Heart left ventricle (tissue), 13 donors: ENCODE measurements at regions not wholly inside any gene's neighbourhood (a gene's known extent, or its start where the extent isn't known, plus 50 kb on each side); places are given as distances from the start of the nearest gene placed in this dataset.

Source experiments
- POLR2A ChIP-seq, 2 donors: fragments of 450-650 bp; IDR thresholded peaks; one replicate each; pipeline ENCODE4 v1.6.1; 2017; ENCODE audit warnings: antibody characterized with exemption in 2 of 2, mild to moderate bottlenecking in 2 of 2, moderate library complexity in 2 of 2
- TF ChIP-seq, protein P1 (sequence below), 12 donors: fragments of 200-600 bp; sonication (generic) in 4 of 12; IDR thresholded peaks; one replicate each; pipeline versions ENCODE4 v1.5.0 to v1.8.0; 2018 to 2022; ENCODE audit warnings: antibody characterized with exemption in 12 of 12, mild to moderate bottlenecking in 5 of 12
- donor health status: ischemic (EF 13 %, LVEDD 7.1; RV severe dilation, severe dysfunction).
- donor health status: DM: no; HTN: yes; CAD: no.
- donor health status: DM: no; HTN: no; CAD: no.
- donor health status: ischemic (EF 25% LVEDD 6.9; RV normal size, moderate dysfunction).
- donor health status: ischemic (EF 25% LVEDD 5.7; RV mildly dilated, moderate dysfunction).
- donor health status: ischemic (EF 35%, LVEDD 5.7; RV mildly dilated, moderate dysfunction).
- donor health status: nonischemic (EF 11% LVEDD 7.7; RV severe dilation, severe dysfunction).
- donor health status: DM: yes; HTN: yes; CAD: no.
- donor health status: PGD.
- donor health status: ischemic (EF 29% LVEDD 5.4; RV normal size, mild dysfunction).
- donor health status: nonischemic (EF 23%, LVEDD 6.1; RV moderate dilation, normal function).

DNA sequence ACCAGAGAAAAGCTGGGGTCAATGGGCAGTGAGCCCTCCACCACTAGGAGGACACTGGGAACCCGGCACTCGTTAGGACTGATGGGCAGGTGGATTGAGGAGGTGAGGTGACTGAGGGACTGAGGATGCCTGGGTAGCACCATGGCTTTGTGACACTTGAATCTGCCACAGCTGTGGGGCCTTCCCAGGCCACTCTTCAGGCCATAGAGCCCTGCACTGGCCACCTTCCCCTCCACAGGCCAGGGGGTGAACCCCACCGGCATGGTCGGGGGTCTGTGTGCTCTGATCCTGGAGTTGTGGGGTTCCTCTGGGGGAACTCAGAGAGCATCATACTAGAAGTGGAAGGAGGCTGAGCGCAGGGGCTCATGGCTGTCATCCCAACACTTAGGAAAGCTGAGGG lies 423.5 kb downstream of the ZNF536 start:
- TF ChIP-seq, protein P1, sequence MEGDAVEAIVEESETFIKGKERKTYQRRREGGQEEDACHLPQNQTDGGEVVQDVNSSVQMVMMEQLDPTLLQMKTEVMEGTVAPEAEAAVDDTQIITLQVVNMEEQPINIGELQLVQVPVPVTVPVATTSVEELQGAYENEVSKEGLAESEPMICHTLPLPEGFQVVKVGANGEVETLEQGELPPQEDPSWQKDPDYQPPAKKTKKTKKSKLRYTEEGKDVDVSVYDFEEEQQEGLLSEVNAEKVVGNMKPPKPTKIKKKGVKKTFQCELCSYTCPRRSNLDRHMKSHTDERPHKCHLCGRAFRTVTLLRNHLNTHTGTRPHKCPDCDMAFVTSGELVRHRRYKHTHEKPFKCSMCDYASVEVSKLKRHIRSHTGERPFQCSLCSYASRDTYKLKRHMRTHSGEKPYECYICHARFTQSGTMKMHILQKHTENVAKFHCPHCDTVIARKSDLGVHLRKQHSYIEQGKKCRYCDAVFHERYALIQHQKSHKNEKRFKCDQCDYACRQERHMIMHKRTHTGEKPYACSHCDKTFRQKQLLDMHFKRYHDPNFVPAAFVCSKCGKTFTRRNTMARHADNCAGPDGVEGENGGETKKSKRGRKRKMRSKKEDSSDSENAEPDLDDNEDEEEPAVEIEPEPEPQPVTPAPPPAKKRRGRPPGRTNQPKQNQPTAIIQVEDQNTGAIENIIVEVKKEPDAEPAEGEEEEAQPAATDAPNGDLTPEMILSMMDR (IDR thresholded peaks at IDR 0.05), result no peak
- TF ChIP-seq POLR2A (IDR thresholded peaks at IDR 0.05), result no peak
